GM20000 (cell line): ENCODE measurements at regions not wholly inside any gene's neighbourhood (a gene's known extent, or its start where the extent isn't known, plus 50 kb on each side); places are given as distances from the start of the nearest gene placed in this dataset.

ENCODE experiments used
- DNase-seq: peaks from one replicate; pipeline ENCODE4 v3.0.0; 2012; ENCODE audit warnings: low spot score
- TF ChIP-seq, protein P1 (sequence below): IDR thresholded peaks from 2 replicates; pipeline ENCODE4 v1.5.1; 2012; ENCODE audit warnings: mild to moderate bottlenecking, control low read depth; ENCODE audit errors: extremely low read depth, missing control alignments

DNA sequence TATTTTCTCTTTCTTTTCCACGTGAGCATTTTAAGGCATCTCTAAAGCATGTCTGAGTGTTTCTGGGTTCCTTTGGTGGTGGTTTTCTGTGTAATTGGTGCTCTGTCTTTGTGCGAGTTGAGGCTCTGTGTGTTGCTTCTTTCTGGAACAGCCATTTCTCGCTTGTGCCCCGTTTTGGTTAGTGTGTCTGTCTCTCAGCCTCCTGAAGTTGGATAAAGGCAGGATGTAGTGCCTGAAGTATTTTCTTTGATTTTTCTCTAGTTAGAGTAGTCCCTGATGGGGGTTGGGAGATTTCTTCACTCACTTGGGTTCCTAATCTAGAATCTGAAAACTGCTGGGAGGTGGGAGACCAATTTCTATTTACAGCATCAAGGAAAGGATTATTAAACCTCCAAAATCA, 129.7 kb upstream of the TMEM161B start:
- TF ChIP-seq, protein P1, sequence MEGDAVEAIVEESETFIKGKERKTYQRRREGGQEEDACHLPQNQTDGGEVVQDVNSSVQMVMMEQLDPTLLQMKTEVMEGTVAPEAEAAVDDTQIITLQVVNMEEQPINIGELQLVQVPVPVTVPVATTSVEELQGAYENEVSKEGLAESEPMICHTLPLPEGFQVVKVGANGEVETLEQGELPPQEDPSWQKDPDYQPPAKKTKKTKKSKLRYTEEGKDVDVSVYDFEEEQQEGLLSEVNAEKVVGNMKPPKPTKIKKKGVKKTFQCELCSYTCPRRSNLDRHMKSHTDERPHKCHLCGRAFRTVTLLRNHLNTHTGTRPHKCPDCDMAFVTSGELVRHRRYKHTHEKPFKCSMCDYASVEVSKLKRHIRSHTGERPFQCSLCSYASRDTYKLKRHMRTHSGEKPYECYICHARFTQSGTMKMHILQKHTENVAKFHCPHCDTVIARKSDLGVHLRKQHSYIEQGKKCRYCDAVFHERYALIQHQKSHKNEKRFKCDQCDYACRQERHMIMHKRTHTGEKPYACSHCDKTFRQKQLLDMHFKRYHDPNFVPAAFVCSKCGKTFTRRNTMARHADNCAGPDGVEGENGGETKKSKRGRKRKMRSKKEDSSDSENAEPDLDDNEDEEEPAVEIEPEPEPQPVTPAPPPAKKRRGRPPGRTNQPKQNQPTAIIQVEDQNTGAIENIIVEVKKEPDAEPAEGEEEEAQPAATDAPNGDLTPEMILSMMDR: no peak
- DNase-seq: no peak

DNA sequence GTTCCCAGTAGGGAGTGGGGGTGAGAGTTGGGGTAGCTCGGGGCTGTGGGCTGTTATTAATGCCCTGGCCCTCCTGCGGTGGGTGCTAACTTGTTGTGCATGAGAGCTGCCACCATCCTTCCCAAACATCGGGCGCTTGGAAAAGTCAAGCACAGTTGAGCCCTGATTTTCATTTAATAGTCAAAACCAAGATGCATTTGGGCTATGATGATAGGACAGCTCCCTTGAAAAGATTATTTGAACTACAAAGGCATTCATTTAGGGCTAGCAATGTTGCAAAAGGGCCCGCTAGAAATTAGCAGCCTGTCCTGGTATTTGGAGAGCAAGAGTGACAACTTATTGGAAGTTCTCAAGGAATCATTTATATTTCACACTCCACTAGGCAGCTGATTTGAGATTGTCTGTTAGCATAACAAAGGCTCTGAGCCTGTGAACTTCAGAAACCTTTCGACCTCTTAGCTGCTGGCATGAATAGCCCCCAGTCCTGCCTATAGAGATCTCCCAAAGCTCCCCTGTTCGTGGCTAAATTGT, 128.2 kb upstream of the TMEM161B start:
- TF ChIP-seq, protein P1: no peak
- no peak for DNase-seq

DNA sequence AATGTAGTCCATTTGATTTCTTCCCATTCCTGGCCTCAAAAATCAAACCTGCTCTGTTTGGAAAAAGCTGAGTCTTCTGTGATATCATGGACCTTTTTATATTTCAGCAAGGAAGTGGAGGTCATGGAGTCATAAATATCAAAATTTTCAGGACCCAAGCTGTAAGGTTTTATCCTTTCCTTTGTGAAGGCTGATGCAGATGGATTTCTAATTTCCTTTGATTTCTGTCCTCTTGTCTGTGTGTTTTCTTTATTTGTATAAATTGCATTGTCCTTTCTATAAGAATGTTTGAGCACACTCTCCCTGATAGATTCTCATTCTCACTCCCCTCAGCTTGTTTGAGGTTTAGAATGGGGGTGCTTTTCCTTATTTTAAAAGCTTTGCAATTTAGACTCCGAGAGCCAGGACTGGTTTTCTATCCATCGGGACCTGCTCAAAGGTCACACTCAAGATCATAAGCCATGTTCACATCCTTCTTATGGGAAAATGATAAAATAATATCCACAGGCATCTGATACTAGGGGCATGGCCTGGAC, 127.4 kb upstream of the TMEM161B start:
- no peak for DNase-seq
- TF ChIP-seq, protein P1: no peak

DNA sequence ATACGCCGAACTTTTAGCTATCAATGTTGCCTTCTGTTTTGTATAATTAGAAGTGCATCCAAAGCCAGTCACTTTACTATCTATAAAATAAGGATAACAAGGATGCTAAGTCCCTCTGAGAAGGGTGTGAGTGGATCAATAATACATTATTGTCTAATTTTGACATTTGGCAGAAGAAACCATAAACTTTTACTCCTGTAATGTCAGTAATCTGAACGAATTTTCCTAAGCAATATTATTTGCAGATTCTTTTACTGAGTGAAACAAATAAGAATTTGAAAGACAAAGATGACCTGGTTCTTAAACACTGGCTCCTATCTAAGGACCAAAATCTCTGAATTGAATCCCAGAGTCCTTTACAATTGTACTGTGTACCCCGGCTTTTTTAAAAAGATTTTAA, 126.6 kb upstream of the TMEM161B start:
- no peak for DNase-seq
- TF ChIP-seq, protein P1: no peak

DNA sequence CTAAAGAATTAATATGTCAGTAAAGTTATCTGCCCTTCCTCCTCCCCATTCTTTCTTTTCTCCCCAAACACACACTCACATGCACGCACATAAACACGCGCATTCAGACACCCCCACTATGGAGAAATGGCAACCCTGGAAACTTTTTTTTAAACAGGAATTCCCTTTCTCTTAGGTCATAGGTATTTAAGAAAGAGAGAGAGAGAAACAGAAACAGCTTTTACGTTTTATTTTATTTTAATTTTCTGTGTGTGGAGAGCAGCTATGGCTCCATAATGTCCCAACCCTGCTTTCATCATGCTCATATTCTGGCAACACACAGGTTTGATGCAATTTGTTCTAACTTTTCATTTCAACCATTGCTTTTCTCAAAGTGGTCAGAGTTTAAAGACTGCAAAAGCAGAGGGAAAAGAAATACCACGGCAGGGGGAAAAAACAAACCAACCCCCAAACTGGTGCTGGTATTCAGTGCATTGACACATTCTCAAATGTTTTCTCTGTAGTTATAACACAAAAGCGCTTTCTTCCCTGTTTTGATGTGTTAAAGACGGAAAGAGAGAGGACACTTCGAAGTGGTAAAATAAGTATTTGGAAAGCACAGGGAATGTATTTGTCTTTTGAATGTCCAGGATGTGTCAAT, 126.0 kb upstream of the TMEM161B start:
- DNase-seq: no peak
- TF ChIP-seq, protein P1: no peak

DNA sequence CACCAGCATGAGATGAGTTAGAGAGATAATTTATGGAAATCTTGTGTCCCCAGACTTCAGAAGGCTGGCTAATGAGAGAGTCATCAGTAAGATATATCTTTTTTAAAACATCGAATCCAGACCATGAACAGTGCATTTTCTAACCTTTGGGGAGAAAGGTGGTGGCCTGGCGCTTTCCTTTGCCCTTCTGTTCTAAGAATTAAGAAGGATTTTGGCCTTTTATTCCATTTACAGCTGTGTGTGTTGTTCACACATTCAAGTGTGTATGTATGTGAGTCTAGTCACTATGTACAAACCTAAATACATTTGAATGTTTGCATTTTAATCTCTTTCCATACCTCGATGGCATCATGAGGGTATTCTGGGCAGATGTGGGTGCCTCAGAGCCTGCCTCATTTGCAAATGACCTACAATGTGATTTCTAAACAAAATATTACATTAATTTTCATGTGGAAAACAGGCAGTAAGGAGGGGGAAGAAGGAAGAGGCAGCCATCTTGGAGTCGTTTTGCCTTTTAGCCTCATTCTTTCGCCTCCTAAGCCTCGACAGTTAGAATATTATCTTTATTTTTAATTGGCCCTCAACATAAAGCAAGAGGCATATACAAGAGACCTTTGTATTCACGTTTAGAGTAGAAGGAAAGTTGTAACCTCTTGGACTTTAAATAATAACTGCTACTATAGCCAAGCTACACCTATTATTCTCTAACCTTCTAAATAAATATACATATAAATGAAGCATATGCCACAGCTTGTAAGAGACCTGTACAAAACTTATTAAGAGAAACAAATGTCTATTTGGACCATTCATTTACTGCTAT, 125.3 kb upstream of the TMEM161B start:
- no peak for DNase-seq
- TF ChIP-seq, protein P1: no peak

DNA sequence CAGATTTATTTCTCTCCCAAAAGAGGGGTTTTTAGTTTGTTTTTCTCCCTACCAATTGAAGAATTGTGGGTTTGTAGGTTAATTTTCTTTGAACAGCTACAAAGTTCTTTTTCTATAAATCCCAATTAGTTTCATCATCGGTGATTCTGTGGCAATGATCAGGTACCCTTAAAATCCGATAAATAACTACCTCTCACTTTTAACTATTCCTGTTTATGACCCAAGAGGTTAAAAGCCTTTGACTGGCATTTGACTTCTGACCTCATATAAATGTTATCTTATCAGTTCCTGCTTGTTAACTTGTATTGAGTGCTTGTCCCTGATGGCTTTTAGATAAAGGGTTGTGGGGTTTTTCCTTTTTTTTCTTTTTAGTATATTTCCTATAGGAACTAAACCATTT, 124.4 kb upstream of the TMEM161B start:
- TF ChIP-seq, protein P1: no peak
- no peak for DNase-seq
